Panc1 (cell line): ENCODE measurements at regions not wholly inside any gene's neighbourhood (a gene's known extent, or its start where the extent isn't known, plus 50 kb on each side); places are given as distances from the start of the nearest gene placed in this dataset.

ENCODE experiments used
- CTCF ChIP-seq: fragments of 450-650 bp; IDR thresholded peaks from 2 replicates; pipeline ENCODE4 v1.5.1; 2017; ENCODE audit warnings: mild to moderate bottlenecking
- POLR2AphosphoS5 ChIP-seq: IDR thresholded peaks from 2 replicates; pipeline ENCODE4 v1.6.1; 2012; ENCODE audit warnings: mild to moderate bottlenecking, low read depth, low read length, moderate library complexity
- REST ChIP-seq, 2 experiments: IDR thresholded peaks; 2 replicates each; pipeline ENCODE4 v1.6.1; 2011 to 2012; ENCODE audit warnings: low read depth in 2 of 2, control low read depth in 1 of 2, low read length in 1 of 2, mild to moderate bottlenecking in 1 of 2, moderate library complexity in 1 of 2; ENCODE audit not compliant: insufficient read depth in 1 of 2
- SIN3A ChIP-seq: IDR thresholded peaks from 2 replicates; pipeline ENCODE4 v1.6.1; 2012; ENCODE audit warnings: low read depth, mild to moderate bottlenecking, low read length, moderate library complexity, borderline replicate concordance; ENCODE audit not compliant: insufficient read depth
- TCF7L2 ChIP-seq: IDR thresholded peaks from 2 replicates; pipeline ENCODE4 v1.6.1; 2011; ENCODE audit warnings: mild to moderate bottlenecking, low read depth, low read length, inconsistent platforms

- TF ChIP-seq CTCF (no peak), TCF7L2 (no peak), REST (IDR thresholded peaks at IDR 0.05; ENCODE audit: insufficient read depth in 1 of 2, low read depth in 2 of 2, low read length in 1 of 2) (no peak), POLR2AphosphoS5 (no peak), SIN3A (no peak)
Measured at GRCh38 chr1:181390410-181391077, 92.8 kb upstream of the CACNA1E start.
